NCI-H2227 (cell line): ENCODE measurements at regions not wholly inside any gene's neighbourhood (a gene's known extent, or its start where the extent isn't known, plus 50 kb on each side); places are given as distances from the start of the nearest gene placed in this dataset.
"Not testable (repeated sequence)": the region's sequence is repeated elsewhere in the genome, so short reads cannot be mapped to it uniquely, and the experiment has no call there.

ENCODE experiments used
- DNase-seq: peaks from one replicate; lab custom pipeline; 2025; ENCODE audit not compliant: unreplicated experiment; lab: John Stamatoyannopoulos, UW

DNA sequence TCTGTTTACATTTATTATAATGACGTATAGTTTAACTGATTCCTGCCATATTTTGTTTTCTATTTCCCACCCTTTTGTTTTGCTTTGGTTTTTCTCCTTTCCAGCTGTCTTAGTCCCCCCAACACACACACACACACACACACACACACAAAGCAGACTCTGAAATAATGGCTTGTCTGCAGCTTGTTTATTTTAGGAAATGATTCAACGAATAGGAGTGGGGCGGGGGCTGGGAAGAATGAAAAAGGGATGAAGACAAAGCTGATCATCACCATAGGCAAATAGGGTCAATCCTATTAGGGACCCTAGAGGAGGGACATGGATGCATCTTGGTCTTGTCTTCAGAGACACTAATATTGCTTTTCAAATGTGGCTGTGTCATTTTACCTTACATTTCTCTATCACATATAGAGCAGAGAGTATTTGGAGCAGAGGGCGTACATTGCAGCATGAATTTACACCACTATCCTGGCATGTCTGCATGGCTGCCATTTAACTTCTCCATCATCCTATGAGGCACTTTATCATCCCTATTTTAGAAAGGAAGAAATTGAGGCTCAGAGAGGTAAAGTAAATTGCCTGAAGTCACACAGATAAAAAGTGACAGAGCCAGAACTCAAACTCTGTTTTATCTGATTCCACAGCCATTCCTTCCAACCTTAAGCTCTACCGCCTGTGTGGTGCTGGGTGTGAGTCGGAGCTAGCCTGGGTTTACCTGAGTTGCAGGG lies 147.2 kb upstream of the TPM1 start:
- no peak for DNase-seq

DNA sequence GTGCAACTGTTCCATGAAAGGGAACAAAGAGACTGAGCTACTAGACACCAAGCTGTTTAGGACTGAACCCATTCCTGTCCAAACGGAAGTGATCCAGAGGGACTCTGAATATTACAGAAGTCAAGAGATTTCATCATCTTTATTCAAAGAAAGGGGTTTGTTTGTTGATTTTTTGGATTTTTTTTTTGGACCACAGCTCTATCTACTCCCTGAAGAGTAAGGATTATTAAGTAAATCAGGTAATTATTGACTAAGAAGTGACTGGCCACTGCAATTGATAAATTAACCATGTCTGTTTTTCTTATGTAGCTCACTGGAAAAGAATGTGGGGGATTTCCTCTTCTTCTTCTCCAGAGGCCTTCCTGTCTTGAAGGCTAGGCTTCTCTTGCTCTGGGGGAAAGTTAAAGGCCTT lies 146.6 kb upstream of the TPM1 start:
- no peak for DNase-seq

DNA sequence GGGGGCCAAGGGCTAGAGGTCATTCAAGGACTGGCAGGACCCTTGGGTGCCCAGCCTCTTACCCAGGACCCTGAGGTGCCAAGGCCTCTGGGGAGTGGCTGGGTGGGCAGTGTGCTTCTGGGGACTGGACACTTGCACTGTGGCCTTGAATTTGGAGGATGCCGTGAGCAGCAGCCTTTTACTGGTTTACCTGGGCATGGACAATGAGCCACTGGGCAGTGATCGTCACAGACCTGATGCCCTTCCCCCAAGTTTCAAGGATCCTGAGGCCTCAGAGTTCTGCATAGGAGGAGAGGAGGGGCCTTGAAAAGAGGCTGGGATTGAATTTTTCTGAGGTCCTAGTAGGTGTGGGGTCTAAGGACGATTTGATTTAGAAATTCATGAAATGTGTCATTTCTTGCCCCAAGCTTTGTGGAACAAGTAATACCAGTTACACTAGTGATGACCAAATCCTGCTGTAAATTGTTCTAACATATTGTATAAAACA lies 146.1 kb upstream of the TPM1 start:
- DNase-seq: no peak

DNA sequence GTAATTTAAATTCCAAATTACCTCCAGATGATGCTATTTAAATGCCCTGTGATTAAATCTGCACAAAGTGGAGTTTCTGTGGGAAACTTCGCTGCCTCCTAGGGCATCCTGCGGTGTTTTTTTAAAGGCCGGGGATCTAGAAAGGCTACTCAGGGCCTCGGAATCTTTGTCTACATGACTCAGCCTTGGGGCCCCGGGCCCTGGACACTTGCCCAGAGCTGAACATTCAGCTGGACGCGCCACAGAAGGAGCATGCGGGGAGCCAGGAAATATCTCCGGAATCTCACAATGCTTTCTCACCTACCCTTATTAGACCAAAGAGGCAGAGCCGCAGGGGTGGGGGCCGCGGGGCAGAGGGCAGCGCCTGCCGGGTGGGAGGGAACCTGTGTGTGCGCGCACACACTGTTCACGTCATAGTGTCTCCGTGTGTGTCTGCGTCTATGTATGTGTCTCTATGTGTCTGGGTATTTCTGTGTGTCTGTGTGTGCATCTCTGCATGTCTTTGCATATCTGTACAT lies 145.5 kb upstream of the TPM1 start:
- DNase-seq: no peak

DNA sequence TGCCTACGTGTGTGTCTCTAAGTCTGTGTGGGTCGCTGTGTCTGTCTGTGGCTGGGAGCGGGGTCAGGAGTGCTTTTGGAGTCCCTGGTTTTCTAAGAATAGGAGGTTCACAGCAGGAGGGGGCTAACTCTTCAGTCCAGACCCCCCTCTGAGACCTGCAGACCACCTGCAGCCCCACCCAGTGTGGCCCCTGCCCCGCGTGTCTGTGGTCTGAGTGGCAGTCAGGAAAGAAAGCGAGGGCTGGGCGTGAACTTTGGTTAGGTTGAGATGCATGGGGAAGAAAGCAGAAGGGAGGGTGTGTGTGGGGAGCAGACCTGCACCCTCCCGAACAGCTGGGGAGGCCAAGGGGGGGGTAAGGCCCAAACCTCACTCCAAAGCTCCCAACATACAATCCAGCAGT lies 144.9 kb upstream of the TPM1 start:
- DNase-seq: no peak

DNA sequence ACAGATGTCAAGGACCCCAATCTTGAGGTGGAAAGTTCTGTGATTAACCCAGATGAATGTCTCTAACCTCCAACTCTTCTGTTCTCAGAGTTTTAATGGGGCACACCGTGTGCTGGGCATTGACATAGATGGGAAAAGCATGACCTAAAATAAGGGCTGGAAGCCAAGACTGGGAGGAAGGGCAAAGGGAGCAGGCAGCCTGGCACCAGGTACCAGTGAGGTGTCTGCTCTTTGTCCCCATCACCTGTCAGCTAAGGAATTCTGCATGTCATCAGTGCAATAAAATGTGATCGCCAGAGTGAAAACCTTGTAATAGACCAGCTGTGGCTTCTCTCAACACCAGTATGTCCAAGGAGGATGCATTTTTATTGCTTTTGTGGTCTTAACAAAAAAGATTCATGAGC lies 143.5 kb upstream of the TPM1 start:
- DNase-seq: no peak

DNA sequence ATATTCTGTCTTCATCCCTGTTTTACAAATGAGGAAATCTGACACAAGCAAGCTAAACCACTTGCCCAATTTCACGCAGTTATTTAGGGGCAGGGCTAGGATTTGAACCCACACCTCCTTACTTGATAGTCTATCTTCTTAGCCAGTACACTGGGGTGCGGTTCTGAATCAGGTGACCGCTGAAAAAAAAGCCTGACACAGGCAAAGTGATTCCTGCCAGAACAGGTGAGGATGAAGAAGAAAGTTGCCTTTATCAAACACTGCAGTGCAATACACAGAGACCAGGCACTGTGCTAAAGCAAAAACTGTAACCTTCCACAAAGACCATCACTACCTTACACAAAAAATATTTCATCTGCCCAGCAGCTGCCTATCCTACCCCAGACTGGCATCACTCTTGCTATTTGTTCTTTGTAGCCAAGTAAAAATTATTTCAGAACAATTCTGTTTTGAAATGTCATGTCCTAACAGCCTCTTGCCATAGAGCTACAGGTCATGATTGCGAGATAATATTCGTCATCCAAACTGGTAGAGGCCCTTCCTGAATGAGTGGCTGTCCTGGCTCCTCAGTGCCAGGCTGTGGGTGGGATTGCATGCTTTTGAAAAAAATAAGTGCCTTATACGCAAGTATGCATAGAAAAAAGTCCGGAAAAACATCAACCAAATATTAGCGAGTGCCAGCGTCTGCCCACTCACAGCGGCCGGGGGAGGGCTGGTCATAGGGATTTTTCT lies 142.3 kb upstream of the TPM1 start:
- no peak for DNase-seq

DNA sequence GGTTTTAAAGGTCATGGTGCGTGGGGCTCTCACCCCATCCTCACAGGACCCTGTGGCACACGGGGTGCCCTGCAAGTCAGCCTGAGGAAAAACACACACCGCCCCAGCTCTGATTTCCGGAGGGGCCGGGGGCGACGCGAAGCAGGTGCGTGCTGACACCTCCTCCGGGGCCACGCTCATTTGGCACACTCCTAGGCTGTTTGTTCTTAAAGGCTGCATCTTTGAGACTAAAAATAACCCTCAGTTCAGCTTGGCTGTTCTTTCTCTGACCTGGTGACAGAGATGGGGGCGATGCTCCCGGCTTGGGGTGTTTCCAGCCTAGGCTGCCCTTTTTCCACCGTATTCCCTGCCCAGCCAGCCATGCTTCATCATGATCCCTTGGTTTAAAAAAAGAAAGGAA lies 141.5 kb upstream of the TPM1 start:
- DNase-seq: no peak

GRCh38 chr15:62901909-62902546 lies 140.5 kb upstream of the TPM1 start:
- DNase-seq: no peak

GRCh38 chr15:62902821-62903220 lies 139.7 kb upstream of the TPM1 start:
- no peak for DNase-seq

GRCh38 chr15:62903437-62903836 lies 139.1 kb upstream of the TPM1 start:
- DNase-seq: no peak

DNA sequence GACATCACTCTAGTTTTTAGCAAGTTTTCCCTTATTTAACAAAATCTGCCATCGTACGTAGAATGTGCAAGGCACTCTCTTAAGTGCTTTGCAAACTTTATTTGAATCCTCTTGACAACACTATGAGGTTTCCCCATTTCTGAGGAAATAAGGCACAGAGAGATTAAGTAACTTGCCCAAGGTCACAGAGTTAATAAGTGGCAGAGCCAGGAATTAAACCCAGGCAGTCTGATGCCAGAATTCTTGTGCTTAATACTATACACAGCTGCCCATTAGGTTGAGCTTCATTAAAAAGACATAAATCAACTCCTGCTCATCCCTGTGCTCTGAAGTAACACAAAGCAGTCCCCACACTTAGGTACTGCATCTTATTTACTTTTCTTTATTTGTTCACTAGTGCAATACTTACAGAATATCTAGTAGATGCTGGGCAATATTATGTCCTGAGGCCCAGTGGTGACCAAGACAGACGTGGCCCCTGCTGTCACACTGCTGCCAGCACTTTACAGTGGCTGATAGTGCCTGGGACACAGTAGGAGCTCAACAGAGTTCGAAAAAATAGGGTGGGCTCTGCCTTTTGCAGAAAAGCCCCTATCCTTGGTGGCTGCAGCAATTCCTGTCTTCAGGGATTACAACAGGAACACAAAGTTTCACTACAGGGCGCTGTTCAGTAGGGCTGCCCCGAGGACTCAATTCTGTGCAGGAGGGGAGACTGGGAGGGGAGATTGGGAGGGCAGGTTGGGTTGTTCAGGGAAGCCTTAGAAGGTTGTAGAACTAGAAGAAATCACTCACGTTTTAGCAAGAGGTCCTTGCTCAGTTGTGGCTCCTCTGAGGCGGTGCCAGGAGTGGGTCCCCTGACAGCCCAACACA lies 138.3 kb upstream of the TPM1 start:
- no peak for DNase-seq

- DNase-seq: no peak
These were observed 135.9 kb upstream of the TPM1 start for GRCh38 chr15:62906627-62907026.

DNA sequence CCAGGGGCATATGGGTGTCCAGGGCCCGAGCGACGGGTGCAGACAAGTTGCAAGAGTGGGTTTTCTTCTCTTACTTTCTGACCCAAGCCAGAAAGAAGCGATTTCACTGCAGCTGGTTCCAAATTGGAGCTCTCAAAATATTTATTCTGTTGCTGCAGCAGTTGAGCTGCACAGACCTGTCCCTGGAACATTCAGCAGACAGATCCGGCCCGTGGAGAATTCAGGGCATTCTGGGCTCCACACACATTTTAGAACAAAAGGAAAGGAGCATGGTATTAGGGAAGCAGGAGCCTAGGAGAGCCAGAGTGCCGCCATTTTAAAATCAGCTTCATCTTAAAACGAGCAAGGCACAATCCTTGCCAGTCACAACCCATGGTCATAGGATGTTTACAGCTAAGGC lies 135.3 kb upstream of the TPM1 start:
- no peak for DNase-seq

GRCh38 chr15:62908341-62908740 lies 134.2 kb upstream of the TPM1 start:
- not testable (repeated sequence) for DNase-seq

GRCh38 chr15:62909257-62909656 lies 133.3 kb upstream of the TPM1 start:
- no peak for DNase-seq

- no peak for DNase-seq
These were observed 130.3 kb upstream of the TPM1 start for GRCh38 chr15:62912282-62912681.

DNA sequence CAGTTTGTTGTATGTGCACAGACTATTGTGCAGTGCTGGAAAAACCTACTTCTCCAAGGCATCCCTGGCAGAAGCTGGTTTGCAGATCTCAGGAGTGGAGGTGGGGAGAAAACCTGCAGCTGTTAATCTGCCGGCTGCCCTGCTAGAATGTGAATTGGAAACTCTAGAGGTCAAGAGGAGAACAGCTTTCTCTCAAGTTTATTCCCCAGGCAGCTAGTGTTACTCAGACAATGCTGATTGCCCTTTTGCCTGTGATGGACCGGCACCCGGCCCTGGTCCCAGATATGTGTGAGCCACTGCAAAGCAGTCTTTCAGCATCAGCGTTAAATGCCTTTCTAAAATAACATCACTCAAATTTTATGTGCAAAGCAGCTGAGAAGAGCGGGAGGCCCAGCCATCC lies 129.7 kb upstream of the TPM1 start:
- no peak for DNase-seq

GRCh38 chr15:62913246-62913645 lies 129.3 kb upstream of the TPM1 start:
- DNase-seq: no peak

DNA sequence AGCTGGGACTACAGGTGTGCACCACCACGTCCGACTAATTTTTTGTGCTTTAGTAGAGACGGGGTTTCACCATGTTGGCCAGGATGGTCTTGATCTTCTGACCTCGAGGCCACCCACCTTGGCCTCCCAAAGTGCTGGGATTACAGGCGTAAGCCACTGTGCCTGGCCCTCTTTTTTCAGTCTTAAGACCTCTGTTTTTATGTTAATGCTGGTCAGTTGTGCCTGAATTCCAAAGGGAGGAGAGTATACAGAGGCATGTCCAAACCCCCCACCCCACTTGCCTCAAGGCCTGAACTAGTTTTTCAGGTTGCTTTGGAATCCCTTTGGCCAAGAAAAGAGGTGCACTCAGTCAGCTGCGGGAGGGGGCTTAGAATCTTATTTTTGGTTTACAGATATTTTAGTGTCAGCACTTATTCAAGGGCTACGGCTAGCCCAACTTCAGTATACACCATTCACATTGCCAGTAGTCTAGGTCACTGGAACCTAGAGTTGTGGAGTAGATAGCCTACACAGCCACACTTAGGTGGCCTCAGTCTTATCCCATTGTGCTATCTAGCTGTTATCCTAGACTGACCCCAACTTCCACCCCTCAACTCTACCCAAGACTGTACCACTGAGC lies 128.0 kb upstream of the TPM1 start:
- DNase-seq: no peak
